K562 (cell line): ENCODE measurements at regions not wholly inside any gene's neighbourhood (a gene's known extent, or its start where the extent isn't known, plus 50 kb on each side); places are given as distances from the start of the nearest gene placed in this dataset.

ENCODE experiments used
- CBFB ChIP-seq: sonication (generic); formaldehyde crosslinking; IDR thresholded peaks from 2 replicates; pipeline ENCODE4 v1.4.0; 2020; ENCODE audit warnings: mild to moderate bottlenecking, missing genetic modification reagents
- CTCF ChIP-seq, 3 experiments: IDR thresholded peaks in 2 of 3; conservative IDR thresholded peaks in 1 of 3; 2 replicates each; pipeline ENCODE4 v1.5.1; 2011 to 2012; ENCODE audit warnings: low read length in 3 of 3, mild to moderate bottlenecking in 3 of 3, control low read depth in 2 of 3, improper control_type of control experiment in 1 of 3, inconsistent platforms in 1 of 3, low read depth in 1 of 3, mixed read lengths in 1 of 3, moderate library complexity in 1 of 3; ENCODE audit not compliant: insufficient read depth in 2 of 3
- FOS ChIP-seq: IDR thresholded peaks from 3 replicates; pipeline ENCODE4 v1.6.1; 2011; ENCODE audit not compliant: insufficient read length; ENCODE audit errors: extremely low read depth
- FOXM1 ChIP-seq, 2 experiments: fragments of 450-650 bp in 1 of 2; sonication (generic) in 1 of 2; formaldehyde crosslinking in 1 of 2; IDR thresholded peaks; 2 replicates each; pipeline versions ENCODE4 v1.6.1 to v1.9.0; 2017 to 2022; ENCODE audit warnings: low read depth in 2 of 2, mild to moderate bottlenecking in 2 of 2, missing genetic modification reagents in 1 of 2, moderate library complexity in 1 of 2
- KDM4B ChIP-seq, 2 experiments: fragments of 450-650 bp in 1 of 2; sonication (generic) in 1 of 2; IDR thresholded peaks; 2 replicates each; pipeline ENCODE4 v1.6.1; 2016 to 2017; ENCODE audit warnings: borderline replicate concordance in 2 of 2, antibody characterized with exemption in 1 of 2, low read depth in 1 of 2, mild to moderate bottlenecking in 1 of 2
- PRMT5 ChIP-seq: sonication (generic); formaldehyde crosslinking; IDR thresholded peaks from 2 replicates; pipeline ENCODE4 v1.5.0; 2020; ENCODE audit warnings: missing genetic modification reagents
- ZFX ChIP-seq: sonication (generic); formaldehyde crosslinking; IDR thresholded peaks from 2 replicates; pipeline ENCODE4 v1.8.0; 2022; ENCODE audit warnings: mild to moderate bottlenecking, missing genetic modification reagents, moderate library complexity
- TF ChIP-seq, protein P1 (sequence below): sonication (generic); formaldehyde crosslinking; IDR thresholded peaks from 2 replicates; pipeline ENCODE4 v1.9.0; 2022; ENCODE audit warnings: mild to moderate bottlenecking, missing genetic modification reagents

DNA sequence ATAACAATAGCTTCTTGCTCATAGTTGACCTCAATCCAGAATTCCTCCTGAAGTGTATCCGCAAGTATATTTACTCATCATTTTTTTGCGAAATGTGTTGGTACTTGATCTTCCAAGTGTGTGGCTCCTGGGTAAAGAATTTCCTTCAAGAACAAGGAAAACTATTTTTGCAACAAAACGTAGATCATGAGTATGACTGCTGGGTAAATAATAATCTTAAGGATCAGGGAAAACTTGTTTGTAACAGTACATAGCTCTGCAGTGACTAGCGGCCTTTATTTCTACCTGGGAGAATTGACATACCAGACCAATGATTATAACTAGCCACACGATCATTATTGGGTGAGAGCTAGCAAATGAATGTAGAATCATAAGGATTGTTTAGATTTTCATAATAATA, 1311.7 kb downstream of the ARAP2 start:
- TF ChIP-seq CTCF (IDR thresholded peaks at IDR 0.05 in 2 of 3, conservative IDR thresholded peaks at IDR 0.05 in 1 of 3; ENCODE audit: insufficient read depth in 2 of 3, low read depth in 1 of 3, low read length in 3 of 3) (no peak), CBFB (CRISPR knock-in tag) (no peak), PRMT5 (no peak), FOS (no peak), KDM4B (IDR thresholded peaks at IDR 0.05; ENCODE audit: borderline replicate concordance in 2 of 2, low read depth in 1 of 2) (no peak), FOXM1 (IDR thresholded peaks at IDR 0.05; ENCODE audit: low read depth) (no peak), FOXM1 (CRISPR knock-in tag; IDR thresholded peaks at IDR 0.05; ENCODE audit: low read depth) (no peak), ZFX (CRISPR knock-in tag) (no peak)
- TF ChIP-seq, protein P1, sequence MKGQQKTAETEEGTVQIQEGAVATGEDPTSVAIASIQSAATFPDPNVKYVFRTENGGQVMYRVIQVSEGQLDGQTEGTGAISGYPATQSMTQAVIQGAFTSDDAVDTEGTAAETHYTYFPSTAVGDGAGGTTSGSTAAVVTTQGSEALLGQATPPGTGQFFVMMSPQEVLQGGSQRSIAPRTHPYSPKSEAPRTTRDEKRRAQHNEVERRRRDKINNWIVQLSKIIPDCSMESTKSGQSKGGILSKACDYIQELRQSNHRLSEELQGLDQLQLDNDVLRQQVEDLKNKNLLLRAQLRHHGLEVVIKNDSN (CRISPR knock-in tag), result no peak
